ENCODE measurements at regions not wholly inside any gene's neighbourhood (a gene's known extent, or its start where the extent isn't known, plus 50 kb on each side); places are given as distances from the start of the nearest gene placed in this dataset.
"Not testable (repeated sequence)": the region's sequence is repeated elsewhere in the genome, so short reads cannot be mapped to it uniquely, and the experiment has no call there.

GRCh38 chr6:137395316-137395715, 98.9 kb downstream of the OLIG3 start:
- DNase-seq, result no peak

GRCh38 chr6:137391061-137391814, 103.0 kb downstream of the OLIG3 start:
- DNase-seq, result no peak

DNA sequence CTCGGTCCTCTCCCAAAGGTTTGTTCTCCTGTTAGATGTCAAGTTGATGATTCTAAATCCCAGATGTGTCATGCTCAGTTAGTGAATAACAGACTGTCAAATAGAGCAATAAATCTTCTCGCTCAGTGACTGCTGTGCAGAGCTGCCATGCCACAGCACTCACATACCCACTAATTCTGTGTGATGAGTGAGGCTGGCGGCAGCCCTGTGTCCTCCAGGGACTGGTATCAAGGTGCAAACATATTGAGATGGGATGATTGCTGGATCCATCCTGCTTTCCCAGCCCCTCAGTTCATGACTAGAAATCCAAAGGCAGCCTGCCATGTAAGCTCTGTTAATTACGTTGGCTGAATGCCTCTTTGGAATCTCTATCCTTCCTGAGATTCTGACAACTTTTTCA, 103.9 kb downstream of the OLIG3 start:
- no peak for DNase-seq

DNA sequence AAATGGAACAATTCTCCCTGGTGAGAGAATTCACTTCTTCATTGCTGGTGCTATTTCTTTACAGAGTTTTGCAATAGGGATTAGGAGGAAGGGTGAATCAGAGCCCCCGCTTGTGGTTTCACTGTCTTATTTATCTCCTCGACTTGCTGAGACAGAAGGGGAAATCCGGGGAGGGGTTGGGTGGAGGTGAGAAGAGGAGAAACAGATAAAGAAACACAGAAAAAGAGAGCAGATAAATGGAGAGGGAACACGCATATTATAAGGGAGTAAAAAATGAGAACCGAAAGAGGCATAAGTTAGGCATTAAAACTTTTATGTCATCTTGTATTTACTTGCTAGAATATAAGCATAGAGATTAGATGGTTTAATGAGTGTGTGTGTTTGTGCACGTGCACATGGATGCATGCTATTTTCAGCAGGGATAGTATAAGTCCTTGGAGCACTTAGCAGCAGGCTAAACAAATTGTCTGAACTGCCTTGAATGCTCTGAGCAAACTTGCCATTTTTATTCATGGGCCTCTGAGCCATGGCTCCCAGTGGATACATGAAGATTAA, 105.0 kb downstream of the OLIG3 start:
- DNase-seq, result no peak

GRCh38 chr6:137387096-137387764, 107.0 kb downstream of the OLIG3 start:
- no peak for DNase-seq

- not testable (repeated sequence) for DNase-seq
Measured at GRCh38 chr6:137383287-137383686, 110.9 kb downstream of the OLIG3 start.

GRCh38 chr6:137378090-137378369, 116.2 kb downstream of the OLIG3 start:
- DNase-seq, result no peak

DNA sequence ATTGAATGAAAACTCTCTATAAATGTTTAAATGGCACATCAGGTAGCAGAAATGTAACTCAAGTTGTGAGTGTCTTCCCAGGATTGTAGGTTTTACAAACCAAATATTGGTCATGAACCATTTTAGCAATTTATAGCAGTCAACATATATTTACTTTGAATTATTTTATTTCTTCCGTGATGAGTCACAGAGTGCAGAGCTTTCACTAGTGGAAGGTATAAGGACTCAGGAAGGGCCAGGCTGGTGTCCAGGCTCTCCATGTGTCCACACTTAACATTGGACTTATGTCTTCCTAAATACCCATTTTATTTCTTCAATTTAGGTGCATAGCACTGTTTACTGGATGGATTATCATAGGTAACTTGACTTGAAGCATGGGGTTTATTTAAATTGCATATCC, 120.9 kb downstream of the OLIG3 start:
- no peak for DNase-seq

DNA sequence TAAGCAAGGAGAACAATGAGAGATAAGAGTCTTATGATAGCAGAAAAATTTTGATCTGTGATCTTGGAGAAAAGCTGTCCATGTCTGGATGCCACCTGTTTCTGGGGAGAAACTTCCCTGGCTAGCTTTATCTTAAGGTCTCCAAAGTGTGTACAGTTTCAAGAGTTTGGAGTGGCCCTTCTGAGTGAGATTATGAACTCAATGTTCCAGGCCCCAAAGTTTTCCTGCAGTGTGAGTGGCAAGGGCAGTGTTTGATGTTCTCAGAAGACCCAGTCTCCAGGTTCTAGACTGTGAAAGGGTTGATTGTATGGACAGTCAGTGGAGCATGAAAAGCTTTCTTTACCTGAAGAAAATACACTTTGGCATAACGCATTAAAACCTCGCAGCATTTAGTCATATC, 121.7 kb downstream of the OLIG3 start:
- no peak for DNase-seq

DNA sequence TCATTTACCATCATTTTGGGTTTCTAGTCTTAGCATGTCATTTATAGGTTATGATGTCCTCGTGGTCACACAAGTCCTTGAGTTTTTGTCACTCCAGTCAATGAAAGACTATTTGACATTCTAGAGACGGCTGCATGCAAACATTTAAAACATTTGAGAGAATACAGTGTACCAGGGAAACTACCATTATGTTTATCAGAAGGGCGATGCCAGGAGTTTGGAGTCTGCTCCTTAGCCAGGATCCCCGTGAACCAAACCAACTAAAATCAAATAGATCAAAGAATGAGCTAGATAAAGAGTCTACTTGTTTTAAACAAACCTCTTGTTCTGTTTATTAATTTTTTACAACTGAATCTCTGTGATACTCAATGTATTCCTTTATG, 122.6 kb downstream of the OLIG3 start:
- DNase-seq, result no peak

GRCh38 chr6:137370871-137371633, 123.1 kb downstream of the OLIG3 start:
- no peak for DNase-seq

DNA sequence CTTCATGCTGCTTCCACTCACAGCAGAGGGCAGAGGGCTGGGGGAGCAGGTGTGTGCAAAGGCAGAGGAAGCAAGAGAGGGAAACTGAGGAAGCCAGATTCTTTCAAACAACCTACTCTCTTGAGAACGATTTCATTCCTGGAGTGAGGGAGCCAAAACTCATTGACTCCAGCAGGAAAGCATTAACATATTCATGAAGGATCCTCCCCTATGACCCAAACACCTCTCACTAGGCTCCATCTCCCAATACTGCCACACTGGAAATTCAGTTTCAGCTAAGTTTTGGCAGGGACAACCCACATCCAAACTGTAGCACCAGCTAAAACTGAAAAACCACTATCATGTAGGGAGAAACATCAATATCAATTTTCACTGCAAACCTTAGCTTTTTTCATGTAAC, 125.1 kb downstream of the OLIG3 start:
- DNase-seq, result no peak

DNA sequence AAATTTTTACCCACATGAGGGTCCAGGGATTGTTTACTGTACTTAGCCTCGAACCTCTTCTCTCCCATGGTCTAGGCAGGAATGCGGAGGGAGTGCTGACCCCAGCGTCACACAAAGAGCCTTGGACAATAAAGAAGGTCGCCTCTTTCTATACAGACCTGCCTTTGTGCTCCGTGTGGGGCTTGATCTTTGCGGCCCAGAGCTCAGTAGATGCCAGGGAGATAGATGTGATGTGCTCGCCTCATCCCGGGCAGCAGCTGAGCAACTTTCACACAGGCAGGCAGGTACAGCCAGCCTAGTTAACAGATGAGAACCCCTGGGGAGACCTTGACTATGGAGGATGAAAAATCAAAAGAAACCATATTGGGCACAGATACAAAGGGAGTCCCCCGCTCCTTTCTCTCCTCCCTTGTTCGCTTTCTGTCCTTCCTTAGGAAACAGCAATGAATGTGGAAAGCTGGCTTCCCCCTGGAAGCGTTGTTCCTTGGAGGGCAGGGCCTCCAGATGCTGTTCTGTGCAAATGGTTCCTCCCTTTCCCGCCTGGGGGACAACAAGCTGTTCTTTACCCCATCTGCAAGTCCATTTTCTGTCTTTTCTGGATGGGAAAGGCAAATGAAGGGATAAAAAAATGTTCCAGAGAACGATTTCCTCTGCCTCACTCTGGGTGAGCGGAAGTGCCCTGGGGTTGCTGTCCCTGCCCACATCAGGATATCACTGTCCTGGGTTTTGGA, 128.3 kb downstream of the OLIG3 start:
- DNase-seq, result no peak

GRCh38 chr6:137363805-137364138, 130.4 kb downstream of the OLIG3 start:
- no peak for DNase-seq

- no peak for DNase-seq
Measured at GRCh38 chr6:137362878-137363804, 131.1 kb downstream of the OLIG3 start.

DNA sequence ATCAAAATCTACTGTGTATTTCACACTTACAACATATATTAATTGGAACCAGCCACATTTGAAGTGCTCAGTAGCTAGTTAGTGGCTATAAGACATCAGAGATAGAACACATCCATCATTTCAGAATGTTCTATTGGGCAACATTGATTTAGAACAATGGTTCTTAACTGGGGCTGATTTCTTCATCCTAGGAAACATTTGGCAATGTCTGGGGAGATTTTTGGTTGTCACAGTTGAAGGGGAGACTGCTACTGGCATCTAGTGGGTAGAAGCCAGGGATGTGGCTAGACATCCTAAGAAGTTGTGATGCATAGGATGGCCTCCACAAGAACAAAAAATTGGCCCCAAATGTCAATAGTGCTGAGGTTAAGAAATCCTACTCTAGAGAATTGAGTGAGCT, 132.5 kb downstream of the OLIG3 start:
- DNase-seq, result no peak

DNA sequence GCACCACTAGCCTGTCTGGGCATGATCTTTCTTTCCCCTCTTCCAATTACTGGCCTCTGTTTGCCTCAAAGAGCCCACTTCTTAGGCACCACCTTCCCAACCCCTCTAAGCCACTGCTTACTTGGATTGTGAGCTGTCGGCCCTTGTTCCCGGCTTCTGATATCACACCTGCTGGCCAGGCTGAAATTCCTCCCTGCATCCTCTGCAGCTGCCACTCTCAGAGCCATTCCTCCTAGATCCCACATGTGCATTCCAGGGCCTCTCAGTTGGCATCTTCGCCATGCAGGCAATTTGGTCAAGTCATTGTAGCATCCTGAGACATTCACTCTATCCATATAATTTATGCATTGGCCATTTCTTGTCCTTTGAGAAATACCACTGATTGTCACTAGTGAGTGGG, 135.9 kb downstream of the OLIG3 start:
- no peak for DNase-seq

DNA sequence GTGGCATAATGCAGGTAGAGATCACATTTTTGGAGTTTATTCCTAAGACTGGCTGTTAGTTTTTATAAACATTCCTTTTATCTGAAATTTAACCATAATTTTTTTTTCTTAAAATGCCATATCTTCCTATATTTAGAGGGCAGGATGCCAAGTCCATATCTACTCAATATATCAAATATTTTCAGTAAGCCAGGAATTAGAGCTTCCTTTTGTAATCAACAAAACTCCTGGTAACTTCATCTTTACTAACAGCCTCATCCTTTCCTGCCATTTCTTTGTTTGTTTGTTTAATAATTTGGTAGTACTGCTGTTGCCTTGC, 136.3 kb downstream of the OLIG3 start:
- DNase-seq, result no peak

DNA sequence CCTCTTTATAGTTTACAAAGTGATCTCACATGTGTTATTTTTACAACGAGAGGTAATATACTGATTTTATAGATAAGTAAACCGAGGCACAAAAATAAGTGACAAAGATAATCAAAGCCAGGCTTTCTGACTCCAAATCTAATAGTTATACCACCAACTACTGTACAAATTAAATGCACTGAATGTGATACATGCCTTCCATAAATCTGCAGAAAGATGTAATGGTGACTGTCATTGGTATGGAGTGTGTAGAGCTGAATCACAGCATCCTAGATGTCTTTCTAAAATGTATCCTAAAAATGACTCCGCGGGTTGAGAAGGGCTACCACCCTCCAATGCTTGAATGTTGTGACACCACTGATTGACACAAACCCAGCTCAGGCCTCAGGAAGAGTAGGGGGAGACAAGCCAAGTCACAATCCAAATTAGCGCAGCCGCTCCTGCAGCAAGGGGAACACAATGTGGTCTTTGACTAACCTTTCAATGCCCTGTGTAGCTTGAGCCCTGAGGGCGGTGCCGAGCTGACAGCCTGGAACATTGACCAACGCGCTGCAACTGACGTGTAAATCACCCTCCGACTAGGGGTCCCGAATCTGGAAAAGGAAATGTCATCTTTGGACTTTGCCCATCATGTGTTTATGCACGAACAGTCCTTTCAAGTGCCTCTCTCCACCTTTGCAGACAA, 136.8 kb downstream of the OLIG3 start:
- no peak for DNase-seq

- no peak for DNase-seq
Measured at GRCh38 chr6:137353842-137354397, 134.7 kb upstream of the IFNGR1 start.

DNA sequence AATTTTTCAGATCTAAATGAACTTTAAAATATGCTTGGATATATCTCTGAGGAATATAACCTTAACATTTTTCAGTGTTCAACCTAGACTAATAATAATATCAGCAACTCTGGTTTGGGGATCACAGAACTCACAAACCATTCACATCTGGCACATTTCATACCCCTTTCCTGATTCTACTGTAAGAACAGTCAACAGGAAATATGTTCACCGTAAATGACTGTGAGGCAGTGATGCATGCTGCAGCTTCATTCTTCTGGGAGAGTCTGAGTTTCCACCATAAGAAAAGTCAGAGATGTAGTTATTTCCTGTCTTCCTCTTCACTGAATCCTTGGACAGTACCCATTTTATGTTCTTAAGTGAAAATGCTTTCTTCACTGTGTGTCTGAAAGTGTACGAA, 134.2 kb upstream of the IFNGR1 start:
- DNase-seq, result no peak

DNA sequence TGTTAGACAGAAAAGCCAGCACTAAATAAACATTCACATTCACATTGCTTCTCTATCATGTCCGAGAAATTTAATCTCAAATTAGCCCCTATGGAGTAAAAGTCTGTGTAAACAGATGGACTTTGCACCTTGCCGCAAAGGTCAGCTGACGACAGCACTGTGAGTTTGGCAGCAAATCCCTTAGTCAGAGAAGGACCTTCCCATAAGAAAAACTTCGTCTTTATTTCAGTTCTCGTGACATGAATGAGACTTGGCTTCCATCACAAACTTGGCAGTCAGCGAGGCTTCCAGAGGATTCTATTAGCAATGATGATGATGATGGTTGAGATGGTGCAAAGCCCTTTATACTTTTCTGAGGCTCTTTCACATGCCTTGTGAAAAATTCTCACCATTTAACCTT, 133.7 kb upstream of the IFNGR1 start:
- no peak for DNase-seq
